Smooth muscle cell (in vitro differentiated cells): ENCODE measurements at regions not wholly inside any gene's neighbourhood (a gene's known extent, or its start where the extent isn't known, plus 50 kb on each side); places are given as distances from the start of the nearest gene placed in this dataset.

Experiments
- DNase-seq: peaks from one replicate; lab custom pipeline; 2025; ENCODE audit not compliant: unreplicated experiment; lab: John Stamatoyannopoulos, UW
- H2AFZ ChIP-seq: fragments of 200-600 bp; sonication (generic); 2 replicates; pipeline ENCODE4 v1.6.0; 2016; ENCODE audit warnings: antibody characterized with exemption, low read depth, mild to moderate bottlenecking
- H3F3A ChIP-seq: fragments of 200-600 bp; sonication (generic); 2 replicates; pipeline ENCODE4 v1.6.0; 2017; ENCODE audit warnings: antibody characterized with exemption, low read depth
- H3K27ac ChIP-seq: fragments of 200-600 bp; sonication (generic); 2 replicates; pipeline ENCODE4 v1.5.1; 2016; ENCODE audit warnings: low read depth, mild to moderate bottlenecking
- H3K27me3 ChIP-seq: fragments of 200-600 bp; sonication (generic); 2 replicates; pipeline ENCODE4 v1.6.1; 2016; ENCODE audit warnings: low read depth, mild to moderate bottlenecking
- H3K36me3 ChIP-seq: fragments of 200-600 bp; sonication (generic); 2 replicates; pipeline ENCODE4 v1.5.1; 2016; ENCODE audit warnings: low read depth
- H3K4me1 ChIP-seq: fragments of 200-600 bp; sonication (generic); 2 replicates; pipeline ENCODE4 v1.5.1; 2016; ENCODE audit warnings: low read depth
- H3K4me2 ChIP-seq: fragments of 200-600 bp; sonication (generic); 2 replicates; pipeline ENCODE4 v1.6.0; 2016; ENCODE audit warnings: mild to moderate bottlenecking
- H3K4me3 ChIP-seq: fragments of 200-600 bp; sonication (generic); 2 replicates; pipeline ENCODE4 v1.5.1; 2016; ENCODE audit warnings: mild to moderate bottlenecking
- H3K79me2 ChIP-seq: fragments of 200-600 bp; sonication (generic); 2 replicates; pipeline ENCODE4 v1.6.0; 2016; ENCODE audit warnings: low read depth, mild to moderate bottlenecking
- H3K9ac ChIP-seq: fragments of 200-600 bp; sonication (generic); 2 replicates; pipeline ENCODE4 v1.6.0; 2016; ENCODE audit warnings: low read depth
- H3K9me3 ChIP-seq: fragments of 200-600 bp; sonication (generic); replicated peaks from 2 replicates; pipeline ENCODE4 v1.5.1; 2016; ENCODE audit warnings: low read depth
- H4K20me1 ChIP-seq: fragments of 200-600 bp; sonication (generic); 2 replicates; pipeline ENCODE4 v1.6.0; 2016; ENCODE audit warnings: low read depth
- WGBS: methylation state at CpG from one replicate; pipeline ENCODE4 v1.1.7; 2016; ENCODE audit warnings: low lambda C conversion rate; 5-methylcytosine and 5-hydroxymethylcytosine counted together
- TF ChIP-seq, protein P1 (sequence below): fragments of 200-600 bp; sonication (generic); IDR thresholded peaks from 2 replicates; pipeline ENCODE4 v1.5.1; 2017; ENCODE audit warnings: borderline replicate concordance, mild to moderate bottlenecking, antibody characterized with exemption; ENCODE audit not compliant: insufficient read depth, poor library complexity, severe bottlenecking

DNA sequence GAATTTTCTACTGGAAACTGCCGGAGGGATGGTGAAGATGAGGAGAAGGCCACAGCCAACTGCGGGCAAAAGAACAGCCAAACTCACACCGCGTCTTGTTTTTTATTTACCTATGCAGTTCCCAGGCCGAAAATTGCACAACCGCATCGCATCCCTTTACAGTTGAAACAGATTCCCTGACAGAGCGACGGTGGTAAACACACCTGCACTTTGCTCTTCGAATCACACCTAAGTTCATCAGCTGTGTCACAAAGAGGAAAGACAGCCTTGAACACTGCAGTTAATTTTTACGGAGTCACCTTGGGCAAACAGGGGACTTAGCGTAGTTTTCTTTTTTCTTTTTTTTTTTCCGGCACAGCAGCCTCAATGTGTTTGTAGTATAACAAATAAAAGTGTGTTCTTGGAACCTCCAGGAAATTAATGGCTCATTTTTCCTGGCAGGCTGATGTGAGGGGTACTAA lies 272.0 kb upstream of the DIO3 start:
- no peak overlapping the region for H3K4me3 ChIP-seq
- no peaks in the 10 kb centered on the region for H4K20me1 ChIP-seq
- no peak overlapping the region for H3K27ac ChIP-seq
- DNase-seq: no peak
- no peaks in the 10 kb centered on the region for H3F3A ChIP-seq
- H3K9me3 ChIP-seq: no peaks in the 10 kb centered on the region
- no peaks in the 10 kb centered on the region for H3K27me3 ChIP-seq
- TF ChIP-seq, protein P1, sequence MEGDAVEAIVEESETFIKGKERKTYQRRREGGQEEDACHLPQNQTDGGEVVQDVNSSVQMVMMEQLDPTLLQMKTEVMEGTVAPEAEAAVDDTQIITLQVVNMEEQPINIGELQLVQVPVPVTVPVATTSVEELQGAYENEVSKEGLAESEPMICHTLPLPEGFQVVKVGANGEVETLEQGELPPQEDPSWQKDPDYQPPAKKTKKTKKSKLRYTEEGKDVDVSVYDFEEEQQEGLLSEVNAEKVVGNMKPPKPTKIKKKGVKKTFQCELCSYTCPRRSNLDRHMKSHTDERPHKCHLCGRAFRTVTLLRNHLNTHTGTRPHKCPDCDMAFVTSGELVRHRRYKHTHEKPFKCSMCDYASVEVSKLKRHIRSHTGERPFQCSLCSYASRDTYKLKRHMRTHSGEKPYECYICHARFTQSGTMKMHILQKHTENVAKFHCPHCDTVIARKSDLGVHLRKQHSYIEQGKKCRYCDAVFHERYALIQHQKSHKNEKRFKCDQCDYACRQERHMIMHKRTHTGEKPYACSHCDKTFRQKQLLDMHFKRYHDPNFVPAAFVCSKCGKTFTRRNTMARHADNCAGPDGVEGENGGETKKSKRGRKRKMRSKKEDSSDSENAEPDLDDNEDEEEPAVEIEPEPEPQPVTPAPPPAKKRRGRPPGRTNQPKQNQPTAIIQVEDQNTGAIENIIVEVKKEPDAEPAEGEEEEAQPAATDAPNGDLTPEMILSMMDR: no peak
- no peak overlapping the region for H2AFZ ChIP-seq
- 88% methylated on average over 13 of the region's 13 CpGs for WGBS
- H3K4me2 ChIP-seq: no peak overlapping the region
- no peaks in the 10 kb centered on the region for H3K36me3 ChIP-seq
- no peaks in the 10 kb centered on the region for H3K79me2 ChIP-seq
- no peak overlapping the region for H3K9ac ChIP-seq
- H3K4me1 ChIP-seq: no peaks in the 10 kb centered on the region

DNA sequence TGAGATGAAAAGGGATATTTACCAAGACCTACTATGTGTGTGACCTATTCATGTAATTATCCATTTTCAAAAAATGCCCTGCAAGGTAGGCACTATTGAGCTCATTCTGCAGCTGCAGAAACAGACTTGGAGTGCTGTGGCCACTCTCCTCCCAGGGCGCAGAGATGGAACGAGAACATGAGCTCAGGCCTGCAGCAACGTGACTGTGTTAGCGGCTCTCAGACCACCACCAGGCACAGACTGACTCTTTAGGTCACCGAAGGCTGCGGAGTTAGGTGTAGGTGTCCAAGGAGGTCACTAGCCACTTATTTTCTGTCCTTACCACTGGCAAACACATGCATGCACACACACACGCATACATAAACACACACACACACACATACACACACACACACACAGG lies 271.4 kb upstream of the DIO3 start:
- no peak overlapping the region for H3K27ac ChIP-seq
- no peak for DNase-seq

DNA sequence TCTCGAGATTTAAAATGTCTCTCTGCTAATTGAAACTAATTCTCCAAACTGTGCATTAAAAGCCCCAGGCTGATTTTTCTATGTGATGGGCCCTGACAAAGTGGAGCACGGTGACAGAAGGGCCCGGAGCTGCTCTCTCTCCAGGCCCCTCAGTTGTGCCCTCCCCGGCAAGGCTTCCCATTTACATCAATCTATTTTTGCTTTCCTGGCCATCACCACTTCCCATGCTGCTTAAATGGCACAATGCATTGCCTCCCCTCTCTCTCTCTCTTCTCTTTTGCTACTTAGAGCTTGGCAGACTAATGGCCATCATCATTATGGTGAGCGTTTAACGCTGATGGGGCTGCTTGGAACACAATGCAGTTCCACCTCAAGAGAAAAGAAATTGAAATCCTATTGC lies 270.7 kb upstream of the DIO3 start:
- H3K36me3 ChIP-seq: no peaks in the 10 kb centered on the region
- no peaks in the 10 kb centered on the region for H4K20me1 ChIP-seq
- 85% methylated on average over 6 of the region's 6 CpGs for WGBS
- no peak overlapping the region for H3K27ac ChIP-seq
- no peaks in the 10 kb centered on the region for H3K79me2 ChIP-seq
- H3K27me3 ChIP-seq: no peaks in the 10 kb centered on the region
- no peak overlapping the region for H2AFZ ChIP-seq
- no peak overlapping the region for H3K4me3 ChIP-seq
- no peaks in the 10 kb centered on the region for H3K4me1 ChIP-seq
- TF ChIP-seq, protein P1: no peak
- no peak overlapping the region for H3K4me2 ChIP-seq
- DNase-seq: no peak
- no peaks in the 10 kb centered on the region for H3F3A ChIP-seq
- no peak overlapping the region for H3K9ac ChIP-seq
- H3K9me3 ChIP-seq: no peaks in the 10 kb centered on the region

More for the DNA sequence above, 271.4 kb upstream of the DIO3 start:
- TF ChIP-seq, protein P1: no peak
- no peaks in the 10 kb centered on the region for H3K27me3 ChIP-seq
- WGBS: 90% methylated on average over 7 of the region's 7 CpGs
- H4K20me1 ChIP-seq: no peaks in the 10 kb centered on the region
- H3K79me2 ChIP-seq: no peaks in the 10 kb centered on the region
- H3K36me3 ChIP-seq: no peaks in the 10 kb centered on the region
- no peaks in the 10 kb centered on the region for H3K4me1 ChIP-seq
- H3F3A ChIP-seq: no peaks in the 10 kb centered on the region
- no peak overlapping the region for H3K4me2 ChIP-seq
- no peak overlapping the region for H3K9ac ChIP-seq
- H3K9me3 ChIP-seq: no peaks in the 10 kb centered on the region
- H2AFZ ChIP-seq: no peak overlapping the region
- H3K4me3 ChIP-seq: no peak overlapping the region

DNA sequence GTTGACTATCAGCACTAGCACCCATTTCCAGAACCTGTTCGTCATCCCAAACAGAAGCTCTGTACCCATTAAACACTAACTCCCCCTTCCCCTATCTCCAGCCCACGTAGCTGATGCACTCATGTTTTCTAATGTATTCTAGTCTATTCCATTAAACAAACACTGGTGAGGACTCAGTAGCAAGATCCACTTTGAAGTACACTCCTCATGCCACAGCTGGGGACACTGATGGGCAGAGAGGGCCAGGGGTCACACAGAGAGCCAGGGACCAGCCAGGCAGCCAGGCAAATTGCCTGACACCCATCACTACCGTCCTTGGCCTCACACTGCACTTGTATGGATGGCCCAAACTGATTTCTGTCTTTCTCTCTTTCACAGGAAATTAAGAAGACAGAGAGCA lies 269.9 kb upstream of the DIO3 start:
- H4K20me1 ChIP-seq: no peaks in the 10 kb centered on the region
- H3K27me3 ChIP-seq: no peaks in the 10 kb centered on the region
- WGBS: 90% methylated on average over 3 of the region's 3 CpGs
- H2AFZ ChIP-seq: no peak overlapping the region
- H3K9me3 ChIP-seq: no peaks in the 10 kb centered on the region
- no peaks in the 10 kb centered on the region for H3F3A ChIP-seq
- no peak for DNase-seq
- TF ChIP-seq, protein P1: no peak
- no peaks in the 10 kb centered on the region for H3K79me2 ChIP-seq
- no peak overlapping the region for H3K4me2 ChIP-seq
- no peak overlapping the region for H3K27ac ChIP-seq
- no peaks in the 10 kb centered on the region for H3K36me3 ChIP-seq
- H3K4me3 ChIP-seq: no peak overlapping the region
- H3K4me1 ChIP-seq: no peaks in the 10 kb centered on the region
- H3K9ac ChIP-seq: no peak overlapping the region
